Fibroblast of lung (primary cell): ENCODE measurements at regions not wholly inside any gene's neighbourhood (a gene's known extent, or its start where the extent isn't known, plus 50 kb on each side); places are given as distances from the start of the nearest gene placed in this dataset.

Source experiments
- EZH2 ChIP-seq: IDR thresholded peaks from 2 replicates; pipeline ENCODE4 v1.5.1; 2012; ENCODE audit warnings: low read length, control low read depth, mild to moderate bottlenecking; ENCODE audit errors: missing control alignments
- TF ChIP-seq, protein P1 (sequence below), 2 donors: IDR thresholded peaks in 1 of 2; conservative IDR thresholded peaks in 1 of 2; 1 replicate in 1 of 2; 2 replicates in 1 of 2; pipeline ENCODE4 v1.5.1; 2011 to 2012; ENCODE audit warnings: low read length in 2 of 2, control low read depth in 1 of 2, inconsistent platforms in 1 of 2, low read depth in 1 of 2, mild to moderate bottlenecking in 1 of 2

GRCh38 chr13:62131604-62132003, 716.0 kb upstream of the PCDH20 start:
- TF ChIP-seq, protein P1, sequence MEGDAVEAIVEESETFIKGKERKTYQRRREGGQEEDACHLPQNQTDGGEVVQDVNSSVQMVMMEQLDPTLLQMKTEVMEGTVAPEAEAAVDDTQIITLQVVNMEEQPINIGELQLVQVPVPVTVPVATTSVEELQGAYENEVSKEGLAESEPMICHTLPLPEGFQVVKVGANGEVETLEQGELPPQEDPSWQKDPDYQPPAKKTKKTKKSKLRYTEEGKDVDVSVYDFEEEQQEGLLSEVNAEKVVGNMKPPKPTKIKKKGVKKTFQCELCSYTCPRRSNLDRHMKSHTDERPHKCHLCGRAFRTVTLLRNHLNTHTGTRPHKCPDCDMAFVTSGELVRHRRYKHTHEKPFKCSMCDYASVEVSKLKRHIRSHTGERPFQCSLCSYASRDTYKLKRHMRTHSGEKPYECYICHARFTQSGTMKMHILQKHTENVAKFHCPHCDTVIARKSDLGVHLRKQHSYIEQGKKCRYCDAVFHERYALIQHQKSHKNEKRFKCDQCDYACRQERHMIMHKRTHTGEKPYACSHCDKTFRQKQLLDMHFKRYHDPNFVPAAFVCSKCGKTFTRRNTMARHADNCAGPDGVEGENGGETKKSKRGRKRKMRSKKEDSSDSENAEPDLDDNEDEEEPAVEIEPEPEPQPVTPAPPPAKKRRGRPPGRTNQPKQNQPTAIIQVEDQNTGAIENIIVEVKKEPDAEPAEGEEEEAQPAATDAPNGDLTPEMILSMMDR (conservative IDR thresholded peaks at IDR 0.05 in 1 of 2, IDR thresholded peaks at IDR 0.05 in 1 of 2; ENCODE audit: low read depth in 1 of 2, low read length in 2 of 2): no peak
- no peak for TF ChIP-seq EZH2
